Effector memory CD4-positive, alpha-beta T cell (primary cell): ENCODE measurements at regions not wholly inside any gene's neighbourhood (a gene's known extent, or its start where the extent isn't known, plus 50 kb on each side); places are given as distances from the start of the nearest gene placed in this dataset.

Source experiments
- DNase-seq, 3 donors: peaks; one replicate each; pipeline ENCODE4 v3.0.0-alpha.2; 2020
- H3K27ac ChIP-seq: 2 replicates; pipeline ENCODE4 v1.7.0; 2013; ENCODE audit warnings: mild to moderate bottlenecking, low read length, moderate library complexity; ENCODE audit not compliant: insufficient read depth, poor library complexity, severe bottlenecking
- H3K27me3 ChIP-seq: replicated peaks from 2 replicates; pipeline ENCODE4 v1.7.0; 2013; ENCODE audit warnings: mild to moderate bottlenecking, low read length; ENCODE audit not compliant: insufficient read depth, control insufficient read depth, poor library complexity, severe bottlenecking
- H3K36me3 ChIP-seq: 2 replicates; pipeline ENCODE4 v1.7.0; 2013; ENCODE audit warnings: mild to moderate bottlenecking, low read length, moderate library complexity; ENCODE audit not compliant: control insufficient read depth, insufficient read depth
- H3K4me1 ChIP-seq: 2 replicates; pipeline ENCODE4 v1.7.0; 2013; ENCODE audit warnings: low read length, mild to moderate bottlenecking; ENCODE audit not compliant: control insufficient read depth, insufficient read depth, poor library complexity, severe bottlenecking
- H3K4me3 ChIP-seq: 2 replicates; pipeline ENCODE4 v1.7.0; 2013; ENCODE audit warnings: low read length, low read depth, mild to moderate bottlenecking; ENCODE audit not compliant: insufficient read depth, poor library complexity, severe bottlenecking
- H3K9me3 ChIP-seq: 2 replicates; pipeline ENCODE4 v1.7.0; 2013; ENCODE audit warnings: mild to moderate bottlenecking, low read length, moderate library complexity; ENCODE audit not compliant: control insufficient read depth

GRCh38 chr4:58219179-58219578 is 1109.0 kb upstream of the IGFBP7 start:
- H3K9me3 ChIP-seq = no peaks in the 10 kb centered on the region
- no peak overlapping the region for H3K27ac ChIP-seq
- H3K4me3 ChIP-seq = no peak overlapping the region
- H3K27me3 ChIP-seq = no peaks in the 10 kb centered on the region
- no peaks in the 10 kb centered on the region for H3K36me3 ChIP-seq
- no peak for DNase-seq
- no peaks in the 10 kb centered on the region for H3K4me1 ChIP-seq

- no peak overlapping the region for H3K27ac ChIP-seq
- no peaks in the 10 kb centered on the region for H3K9me3 ChIP-seq
- DNase-seq = no peak
- no peaks in the 10 kb centered on the region for H3K27me3 ChIP-seq
- H3K4me3 ChIP-seq = no peak overlapping the region
- no peaks in the 10 kb centered on the region for H3K4me1 ChIP-seq
- no peaks in the 10 kb centered on the region for H3K36me3 ChIP-seq
These were observed 1106.3 kb upstream of the IGFBP7 start for GRCh38 chr4:58216461-58216860.

- Histone ChIP-seq H3K27ac (no peak overlapping the region), H3K4me1 (no peaks in the 10 kb centered on the region), H3K9me3 (no peaks in the 10 kb centered on the region), H3K36me3 (no peaks in the 10 kb centered on the region), H3K4me3 (no peak overlapping the region), H3K27me3 (no peaks in the 10 kb centered on the region)
- DNase-seq = no peak
These were observed 1104.2 kb upstream of the IGFBP7 start for GRCh38 chr4:58214376-58214775.

- Histone ChIP-seq H3K36me3 (no peaks in the 10 kb centered on the region), H3K27ac (no peak overlapping the region), H3K4me1 (no peaks in the 10 kb centered on the region), H3K4me3 (no peak overlapping the region), H3K27me3 (no peaks in the 10 kb centered on the region), H3K9me3 (no peaks in the 10 kb centered on the region)
- DNase-seq = no peak
These were observed 1099.4 kb upstream of the IGFBP7 start for GRCh38 chr4:58209551-58209950.

GRCh38 chr4:58209001-58209400 is 1098.8 kb upstream of the IGFBP7 start:
- no peaks in the 10 kb centered on the region for H3K9me3 ChIP-seq
- H3K27ac ChIP-seq = no peak overlapping the region
- no peak for DNase-seq
- H3K4me3 ChIP-seq = no peak overlapping the region
- H3K4me1 ChIP-seq = no peaks in the 10 kb centered on the region
- no peaks in the 10 kb centered on the region for H3K27me3 ChIP-seq
- no peaks in the 10 kb centered on the region for H3K36me3 ChIP-seq

- DNase-seq = no peak
These were observed 1095.5 kb upstream of the IGFBP7 start for GRCh38 chr4:58205446-58206235.

GRCh38 chr4:58192217-58192616 is 1082.0 kb upstream of the IGFBP7 start:
- H3K36me3 ChIP-seq = no peaks in the 10 kb centered on the region
- H3K4me1 ChIP-seq = no peaks in the 10 kb centered on the region
- no peak overlapping the region for H3K4me3 ChIP-seq
- no peak for DNase-seq
- no peaks in the 10 kb centered on the region for H3K9me3 ChIP-seq
- H3K27me3 ChIP-seq = no peaks in the 10 kb centered on the region
- no peak overlapping the region for H3K27ac ChIP-seq

More at GRCh38 chr4:58205446-58206235, 1095.5 kb upstream of the IGFBP7 start:
- H3K9me3 ChIP-seq = no peaks in the 10 kb centered on the region
- H3K36me3 ChIP-seq = no peaks in the 10 kb centered on the region
- no peaks in the 10 kb centered on the region for H3K27me3 ChIP-seq
- no peak overlapping the region for H3K27ac ChIP-seq
- no peak overlapping the region for H3K4me3 ChIP-seq
- no peaks in the 10 kb centered on the region for H3K4me1 ChIP-seq

- H3K4me3 ChIP-seq = no peak overlapping the region
- no peaks in the 10 kb centered on the region for H3K36me3 ChIP-seq
- H3K4me1 ChIP-seq = no peaks in the 10 kb centered on the region
- no peak overlapping the region for H3K27ac ChIP-seq
- H3K9me3 ChIP-seq = no peaks in the 10 kb centered on the region
- no peak for DNase-seq
- H3K27me3 ChIP-seq = no peaks in the 10 kb centered on the region
These were observed 1080.9 kb upstream of the IGFBP7 start for GRCh38 chr4:58191109-58191508.

GRCh38 chr4:58188316-58188715 is 1078.1 kb upstream of the IGFBP7 start:
- Histone ChIP-seq H3K4me3 (no peak overlapping the region), H3K27me3 (no peaks in the 10 kb centered on the region), H3K4me1 (no peaks in the 10 kb centered on the region), H3K9me3 (no peaks in the 10 kb centered on the region), H3K27ac (no peak overlapping the region), H3K36me3 (no peaks in the 10 kb centered on the region)
- no peak for DNase-seq

GRCh38 chr4:58175024-58175423 is 1064.8 kb upstream of the IGFBP7 start:
- DNase-seq = no peak
- Histone ChIP-seq H3K36me3 (no peaks in the 10 kb centered on the region), H3K4me3 (no peak overlapping the region), H3K4me1 (no peaks in the 10 kb centered on the region), H3K9me3 (no peaks in the 10 kb centered on the region), H3K27ac (no peak overlapping the region), H3K27me3 (no peaks in the 10 kb centered on the region)
